Breast epithelium (tissue), 3 donors: ENCODE measurements at regions not wholly inside any gene's neighbourhood (a gene's known extent, or its start where the extent isn't known, plus 50 kb on each side); places are given as distances from the start of the nearest gene placed in this dataset.

ENCODE experiments used
- CTCF ChIP-seq, 3 donors: fragments of 450-650 bp; IDR thresholded peaks; one replicate each; pipeline ENCODE4 v1.5.1; 2016 to 2017; ENCODE audit warnings: antibody characterized with exemption in 3 of 3, mild to moderate bottlenecking in 3 of 3, moderate library complexity in 3 of 3
- POLR2A ChIP-seq: fragments of 450-650 bp; IDR thresholded peaks from one replicate; pipeline ENCODE4 v1.6.1; 2016; ENCODE audit warnings: antibody characterized with exemption, mild to moderate bottlenecking, moderate library complexity
- POLR2AphosphoS5 ChIP-seq, 3 donors: sonication (generic); formaldehyde crosslinking; IDR thresholded peaks; one replicate each; pipeline ENCODE4 v1.6.1; 2017; ENCODE audit warnings: antibody characterized with exemption in 3 of 3

DNA sequence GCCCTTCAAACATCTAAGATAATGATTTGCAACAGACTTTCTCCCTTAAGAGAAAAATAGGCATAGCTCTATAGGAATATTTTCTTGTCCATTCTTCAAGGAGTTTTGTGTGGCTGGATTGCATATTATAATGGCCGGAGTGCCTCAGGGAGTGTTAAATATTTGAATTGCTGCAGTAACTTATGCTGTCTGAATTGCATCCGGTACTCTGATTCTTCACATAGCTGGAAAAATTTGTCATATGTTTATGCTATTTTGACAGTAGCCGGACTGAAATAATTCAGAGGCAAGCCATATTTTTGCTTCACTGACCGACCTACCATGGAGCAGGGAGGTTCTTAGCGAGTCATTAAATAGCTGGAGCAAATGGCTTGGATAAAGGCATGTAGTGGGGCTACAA is 621.0 kb downstream of the ACTL7B start:
- TF ChIP-seq CTCF (IDR thresholded peaks at IDR 0.05) = no peak
- TF ChIP-seq POLR2A = no peak
- no peak for TF ChIP-seq POLR2AphosphoS5 (IDR thresholded peaks at IDR 0.05)
